B cell (primary cell): ENCODE measurements at regions not wholly inside any gene's neighbourhood (a gene's known extent, or its start where the extent isn't known, plus 50 kb on each side); places are given as distances from the start of the nearest gene placed in this dataset.

Source experiments
- ATAC-seq: fragments of 200-7000 bp; cut with Tn5 transposase; one replicate; pipeline ENCODE4 v1.10.0; 2021; ENCODE audit warnings: low read depth, mild to moderate bottlenecking, moderate number of reproducible peaks, moderate library complexity
- CTCF ChIA-PET: fragments of 350-600 bp; sonication (Branson Sonifier 250); formaldehyde crosslinking; loops from one replicate; lab custom pipeline; 2021; ENCODE audit warnings: antibody characterized with exemption, inconsistent platforms; lab: Charles Lee
- POLR2A ChIA-PET: fragments of 350-600 bp; sonication (Branson Sonifier 250); formaldehyde crosslinking; loops from one replicate; lab custom pipeline; 2021; ENCODE audit warnings: antibody characterized with exemption; lab: Charles Lee
- DNase-seq: peaks from one replicate; pipeline ENCODE4 v3.0.0; 2013
- H2AFZ ChIP-seq: 2 replicates; pipeline ENCODE4 v1.6.1; 2012; ENCODE audit warnings: mild to moderate bottlenecking, low read depth, low read length; ENCODE audit not compliant: insufficient read depth, poor library complexity, severe bottlenecking
- H3K27ac ChIP-seq, 2 donors: 1 replicate in 1 of 2; 2 replicates in 1 of 2; pipeline ENCODE4 v1.5.1; 2012 to 2013; ENCODE audit warnings: low read length in 2 of 2, mild to moderate bottlenecking in 2 of 2, moderate library complexity in 1 of 2
- H3K27me3 ChIP-seq, 4 experiments: fragments of 200-600 bp in 1 of 4; sonication (generic) in 1 of 4; replicated peaks in 1 of 4; 1 replicate in 2 of 4; 2 replicates in 2 of 4; pipeline versions ENCODE4 v1.6.1 to v1.7.0; 2013 to 2016; ENCODE audit warnings: low read length in 3 of 4, mild to moderate bottlenecking in 2 of 4, mixed read lengths in 1 of 4, moderate library complexity in 1 of 4; ENCODE audit not compliant: insufficient read depth in 4 of 4, control insufficient read depth in 3 of 4; ENCODE audit errors: control extremely low read depth in 1 of 4
- H3K36me3 ChIP-seq, 2 experiments: replicated peaks in 1 of 2; 1 replicate in 1 of 2; 2 replicates in 1 of 2; pipeline versions ENCODE4 v1.6.1 to v1.7.1; 2013; ENCODE audit warnings: low read length in 1 of 2; ENCODE audit not compliant: insufficient read depth in 2 of 2, control insufficient read depth in 1 of 2; ENCODE audit errors: control extremely low read depth in 1 of 2, extremely low read depth in 1 of 2
- H3K4me1 ChIP-seq, 2 donors: fragments of 200-600 bp in 1 of 2; sonication (generic) in 1 of 2; 1 replicate in 1 of 2; 2 replicates in 1 of 2; pipeline versions ENCODE4 v1.5.1 to v1.6.1; 2013 to 2017; ENCODE audit warnings: low read length in 2 of 2; ENCODE audit not compliant: control insufficient read depth in 2 of 2, insufficient read depth in 2 of 2
- H3K4me2 ChIP-seq: replicated peaks from 2 replicates; pipeline ENCODE3; 2012; ENCODE audit warnings: mild to moderate bottlenecking, low read depth, low read length; ENCODE audit not compliant: poor library complexity, severe bottlenecking
- H3K4me3 ChIP-seq, 5 experiments: fragments of 200-600 bp in 1 of 5; sonication (generic) in 1 of 5; 1 replicate in 3 of 5; 2 replicates in 2 of 5; pipeline versions ENCODE4 v1.5.1 to v1.7.0; 2011 to 2016; ENCODE audit warnings: low read length in 4 of 5, mild to moderate bottlenecking in 4 of 5, low read depth in 2 of 5, control low read depth in 1 of 5, moderate library complexity in 1 of 5; ENCODE audit not compliant: insufficient read depth in 1 of 5; ENCODE audit errors: control extremely low read depth in 1 of 5, extremely low read depth in 1 of 5
- H3K79me2 ChIP-seq: fragments of 200-600 bp; sonication (generic); one replicate; pipeline ENCODE4 v1.6.0; 2016; ENCODE audit warnings: low read length; ENCODE audit not compliant: control insufficient read depth, insufficient read depth
- H3K9ac ChIP-seq: fragments of 200-600 bp; sonication (generic); 2 replicates; pipeline ENCODE4 v1.6.1; 2017; ENCODE audit warnings: mild to moderate bottlenecking, low read length, moderate library complexity
- H3K9me3 ChIP-seq, 3 donors: one replicate each; pipeline versions ENCODE4 v1.6.1 to v1.7.1; 2013; ENCODE audit warnings: low read length in 2 of 3; ENCODE audit not compliant: control insufficient read depth in 2 of 3, insufficient read depth in 1 of 3; ENCODE audit errors: control extremely low read depth in 1 of 3
- H4K20me1 ChIP-seq: 2 replicates; pipeline ENCODE4 v1.6.0; 2012; ENCODE audit warnings: mild to moderate bottlenecking, low read length; ENCODE audit not compliant: insufficient read depth, control insufficient read depth, poor library complexity, severe bottlenecking
- H3K27ac Mint-ChIP-seq: one replicate; pipeline ENCODE4 v1.8.0; 2021; ENCODE audit warnings: mixed read lengths
- H3K27me3 Mint-ChIP-seq: one replicate; pipeline ENCODE4 v1.8.0; 2021; ENCODE audit warnings: mixed read lengths
- H3K4me1 Mint-ChIP-seq: one replicate; pipeline ENCODE4 v1.8.0; 2021; ENCODE audit warnings: mixed read lengths
- H3K4me3 Mint-ChIP-seq: one replicate; pipeline ENCODE4 v1.8.0; 2021; ENCODE audit warnings: mixed read lengths
- H3K9me3 Mint-ChIP-seq: one replicate; pipeline ENCODE4 v1.8.0; 2022; ENCODE audit warnings: mixed read lengths; ENCODE audit not compliant: insufficient read depth
- EZH2 ChIP-seq: IDR thresholded peaks from 2 replicates; pipeline ENCODE4 v1.6.1; 2012; ENCODE audit warnings: borderline replicate concordance, low read depth, mild to moderate bottlenecking, moderate library complexity, low read length; ENCODE audit not compliant: insufficient read depth, poor library complexity, severe bottlenecking
- WGBS: methylation state at CpG from one replicate; pipeline ENCODE4 v1.1.5; 2013; ENCODE audit warnings: missing lambda C conversion rate; ENCODE audit not compliant: insufficient coverage; 5-methylcytosine and 5-hydroxymethylcytosine counted together
- intact Hi-C: fragments of 100-400 bp; cut with micrococcal nuclease; formaldehyde crosslinking; loops from one replicate; pipeline ENCODE4 v1.10.0; 2022
- TF ChIP-seq, protein P1 (sequence below): fragments of 200-600 bp; IDR thresholded peaks from one replicate; pipeline ENCODE4 v1.8.0; 2022; ENCODE audit warnings: antibody characterized with exemption, mild to moderate bottlenecking

- H3K36me3 ChIP-seq = no peaks in the 10 kb centered on the region
- no peaks in the 10 kb centered on the region for H3K9me3 ChIP-seq
- POLR2A ChIA-PET = no interaction called here
- no peaks in the 10 kb centered on the region for H3K79me2 ChIP-seq
- Mint-ChIP-seq H3K4me3 (no peak overlapping the region), H3K27me3 (peaks cover 4% of the 10 kb centered on the region), H3K4me1 (no peaks in the 10 kb centered on the region), H3K27ac (no peak overlapping the region), H3K9me3 (peaks cover 2% of the 10 kb centered on the region)
- no peaks in the 10 kb centered on the region for H3K4me1 ChIP-seq
- H3K4me3 ChIP-seq = no peak overlapping the region
- no peak overlapping the region for H2AFZ ChIP-seq
- intact Hi-C loops = no loop called here
- TF ChIP-seq, protein P1, sequence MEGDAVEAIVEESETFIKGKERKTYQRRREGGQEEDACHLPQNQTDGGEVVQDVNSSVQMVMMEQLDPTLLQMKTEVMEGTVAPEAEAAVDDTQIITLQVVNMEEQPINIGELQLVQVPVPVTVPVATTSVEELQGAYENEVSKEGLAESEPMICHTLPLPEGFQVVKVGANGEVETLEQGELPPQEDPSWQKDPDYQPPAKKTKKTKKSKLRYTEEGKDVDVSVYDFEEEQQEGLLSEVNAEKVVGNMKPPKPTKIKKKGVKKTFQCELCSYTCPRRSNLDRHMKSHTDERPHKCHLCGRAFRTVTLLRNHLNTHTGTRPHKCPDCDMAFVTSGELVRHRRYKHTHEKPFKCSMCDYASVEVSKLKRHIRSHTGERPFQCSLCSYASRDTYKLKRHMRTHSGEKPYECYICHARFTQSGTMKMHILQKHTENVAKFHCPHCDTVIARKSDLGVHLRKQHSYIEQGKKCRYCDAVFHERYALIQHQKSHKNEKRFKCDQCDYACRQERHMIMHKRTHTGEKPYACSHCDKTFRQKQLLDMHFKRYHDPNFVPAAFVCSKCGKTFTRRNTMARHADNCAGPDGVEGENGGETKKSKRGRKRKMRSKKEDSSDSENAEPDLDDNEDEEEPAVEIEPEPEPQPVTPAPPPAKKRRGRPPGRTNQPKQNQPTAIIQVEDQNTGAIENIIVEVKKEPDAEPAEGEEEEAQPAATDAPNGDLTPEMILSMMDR = no peak
- no peak for TF ChIP-seq EZH2
- WGBS = 92% methylated on average over 7 of the region's 7 CpGs
- no peaks in the 10 kb centered on the region for H4K20me1 ChIP-seq
- H3K27me3 ChIP-seq = no peaks in the 10 kb centered on the region
- no peak overlapping the region for H3K4me2 ChIP-seq
- CTCF ChIA-PET = no interaction called here
- H3K27ac ChIP-seq = no peak overlapping the region
- H3K9ac ChIP-seq = no peak overlapping the region
- ATAC-seq (no peak), DNase-seq (no peak)
Measured at GRCh38 chr5:6080436-6080835, 297.9 kb downstream of the MED10 start.

GRCh38 chr5:6078881-6079280 is 299.5 kb downstream of the MED10 start:
- H3K4me3 Mint-ChIP-seq = no peak overlapping the region
- Histone ChIP-seq H3K27ac (no peak overlapping the region), H2AFZ (no peak overlapping the region), H3K9ac (no peak overlapping the region), H3K4me2 (no peak overlapping the region), H3K9me3 (no peaks in the 10 kb centered on the region), H4K20me1 (no peaks in the 10 kb centered on the region), H3K4me1 (no peaks in the 10 kb centered on the region), H3K27me3 (no peaks in the 10 kb centered on the region), H3K36me3 (no peaks in the 10 kb centered on the region), H3K79me2 (no peaks in the 10 kb centered on the region), H3K4me3 (no peak overlapping the region)
- CTCF ChIA-PET = no interaction called here
- TF ChIP-seq, protein P1 = no peak
- TF ChIP-seq EZH2 = no peak
- H3K27me3 Mint-ChIP-seq = peaks cover 14% of the 10 kb centered on the region
- POLR2A ChIA-PET = no interaction called here
- intact Hi-C loops = no loop called here
- ATAC-seq (no peak), DNase-seq (no peak)
- WGBS = no CpG with 5 or more reads among the region's 5 CpGs
- H3K4me1 Mint-ChIP-seq = no peaks in the 10 kb centered on the region
- no peak overlapping the region for H3K27ac Mint-ChIP-seq
- peaks cover 2% of the 10 kb centered on the region for H3K9me3 Mint-ChIP-seq
